H1 (cell line): ENCODE measurements at regions not wholly inside any gene's neighbourhood (a gene's known extent, or its start where the extent isn't known, plus 50 kb on each side); places are given as distances from the start of the nearest gene placed in this dataset.

Experiments
- CTCF ChIA-PET: fragments of 300-600 bp; sonication (Branson Sonifier 250); formaldehyde crosslinking; loops from one replicate; lab custom pipeline; 2021; ENCODE audit not compliant: partially characterized antibody; lab: Charles Lee
- POLR2A ChIA-PET: fragments of 300-600 bp; sonication (Branson Sonifier 250); formaldehyde crosslinking; loops from one replicate; lab custom pipeline; 2021; ENCODE audit warnings: inconsistent platforms; ENCODE audit not compliant: partially characterized antibody; lab: Charles Lee
- DNase-seq, 2 experiments: peaks; one replicate each; pipeline versions ENCODE4 v3.0.0 to v3.0.0-alpha.2; 2010 to 2022; ENCODE audit warnings: low spot score in 2 of 2, low read depth in 1 of 2, mixed read lengths in 1 of 2
- FAIRE-seq: peaks from 2 replicates; lab custom pipeline; 2011; peaks lifted over from hg19 to GRCh38; lab: Jason Lieb, UNC
- H2AFZ ChIP-seq: 2 replicates; pipeline ENCODE4 v1.8.1; 2012; ENCODE audit warnings: low read length, inconsistent platforms
- H2AK5ac ChIP-seq: 2 replicates; pipeline ENCODE4 v1.6.1; 2013; ENCODE audit warnings: low read depth, low read length
- H2BK120ac ChIP-seq: replicated peaks from 2 replicates; pipeline ENCODE3; 2013; ENCODE audit warnings: low read depth, low read length, inconsistent platforms
- H2BK12ac ChIP-seq: 2 replicates; pipeline ENCODE4 v1.6.1; 2013; ENCODE audit warnings: low read depth, low read length
- H2BK15ac ChIP-seq: 2 replicates; pipeline ENCODE4 v1.6.1; 2013; ENCODE audit warnings: low read length
- H2BK20ac ChIP-seq: 2 replicates; pipeline ENCODE4 v1.6.1; 2013; ENCODE audit warnings: low read length
- H2BK5ac ChIP-seq: 2 replicates; pipeline ENCODE4 v1.6.1; 2013; ENCODE audit warnings: low read depth, low read length
- H3K14ac ChIP-seq: 2 replicates; pipeline ENCODE4 v1.6.1; 2013; ENCODE audit warnings: inconsistent platforms; ENCODE audit not compliant: insufficient read length
- H3K18ac ChIP-seq: 2 replicates; pipeline ENCODE4 v1.6.1; 2013; ENCODE audit warnings: low read length; ENCODE audit errors: extremely low read depth
- H3K23ac ChIP-seq: 2 replicates; pipeline ENCODE4 v1.6.1; 2013; ENCODE audit warnings: inconsistent platforms; ENCODE audit not compliant: insufficient read length
- H3K23me2 ChIP-seq: 2 replicates; pipeline ENCODE4 v1.6.1; 2013; ENCODE audit warnings: low read depth, low read length
- H3K27ac ChIP-seq: 2 replicates; pipeline ENCODE4 v1.6.1; 2011; ENCODE audit warnings: low read depth, low read length, inconsistent platforms
- H3K27me3 ChIP-seq, 4 experiments: replicated peaks in 1 of 4; 1 replicate in 1 of 4; 2 replicates in 3 of 4; pipeline versions ENCODE4 v1.6.1 to v1.8.1; 2011 to 2013; ENCODE audit warnings: low read length in 3 of 4, mild to moderate bottlenecking in 3 of 4, inconsistent platforms in 2 of 4, mixed read lengths in 2 of 4, moderate library complexity in 1 of 4; ENCODE audit not compliant: control insufficient read depth in 3 of 4, insufficient read depth in 3 of 4; ENCODE audit errors: extremely low read depth in 1 of 4
- H3K36me3 ChIP-seq, 4 experiments: 2 replicates each; pipeline versions ENCODE4 v1.6.1 to v1.8.1; 2011 to 2013; ENCODE audit warnings: mild to moderate bottlenecking in 4 of 4, low read length in 3 of 4, moderate library complexity in 2 of 4, control low read depth in 1 of 4, inconsistent platforms in 1 of 4; ENCODE audit not compliant: insufficient read depth in 4 of 4, control insufficient read depth in 2 of 4
- H3K4ac ChIP-seq: replicated peaks from 2 replicates; pipeline ENCODE3; 2013; ENCODE audit warnings: low read length, low read depth, mixed read lengths, inconsistent platforms; ENCODE audit not compliant: insufficient read length
- H3K4me1 ChIP-seq, 4 experiments: replicated peaks in 1 of 4; 1 replicate in 1 of 4; 2 replicates in 3 of 4; pipeline versions ENCODE4 v1.6.1 to v1.8.1; 2011 to 2013; ENCODE audit warnings: low read length in 3 of 4, inconsistent platforms in 2 of 4, mixed read lengths in 1 of 4; ENCODE audit not compliant: insufficient read depth in 4 of 4, control insufficient read depth in 3 of 4
- H3K4me2 ChIP-seq, 2 experiments: 2 replicates each; pipeline versions ENCODE4 v1.6.1 to v1.8.1; 2011 to 2013; ENCODE audit warnings: low read depth in 2 of 2, low read length in 2 of 2, control low read depth in 1 of 2, inconsistent platforms in 1 of 2, mild to moderate bottlenecking in 1 of 2; ENCODE audit not compliant: insufficient read depth in 1 of 2
- H3K4me3 ChIP-seq, 4 experiments: fragments of 200-600, 300-600 bp in 1 of 4; sonication (generic), shearing (Covaris generic), sonication (Bioruptor Twin) in 1 of 4; 2 replicates each; pipeline versions ENCODE4 v1.5.1 to v1.8.1; 2011 to 2016; ENCODE audit warnings: low read length in 4 of 4, low read depth in 3 of 4, control low read depth in 2 of 4, inconsistent platforms in 2 of 4, mild to moderate bottlenecking in 2 of 4, mixed read lengths in 1 of 4, moderate library complexity in 1 of 4; ENCODE audit not compliant: insufficient read depth in 2 of 4; ENCODE audit errors: extremely low read depth in 1 of 4
- H3K56ac ChIP-seq: replicated peaks from 2 replicates; pipeline ENCODE3; 2013; ENCODE audit warnings: low read depth, mild to moderate bottlenecking, mixed read lengths, low read length, inconsistent platforms; ENCODE audit not compliant: insufficient read length
- H3K79me1 ChIP-seq: 2 replicates; pipeline ENCODE4 v1.6.1; 2013; ENCODE audit warnings: low read depth, low read length, control low read depth
- H3K79me2 ChIP-seq, 2 experiments: 2 replicates each; pipeline versions ENCODE4 v1.6.1 to v1.8.1; 2012 to 2013; ENCODE audit warnings: low read length in 2 of 2, mild to moderate bottlenecking in 2 of 2, inconsistent platforms in 1 of 2; ENCODE audit not compliant: insufficient read depth in 2 of 2, control insufficient read depth in 1 of 2
- H3K9ac ChIP-seq, 4 experiments: replicated peaks in 1 of 4; 1 replicate in 1 of 4; 2 replicates in 3 of 4; pipeline versions ENCODE4 v1.6.1 to v1.8.1; 2011 to 2013; ENCODE audit warnings: low read depth in 3 of 4, low read length in 3 of 4, control low read depth in 2 of 4, mild to moderate bottlenecking in 2 of 4, moderate library complexity in 2 of 4, inconsistent platforms in 1 of 4; ENCODE audit errors: extremely low read depth in 1 of 4
- H3K9me3 ChIP-seq, 2 experiments: 2 replicates each; pipeline versions ENCODE4 v1.6.1 to v1.8.1; 2012 to 2013; ENCODE audit warnings: mild to moderate bottlenecking in 2 of 2, moderate library complexity in 2 of 2, control low read depth in 1 of 2, inconsistent platforms in 1 of 2, low read depth in 1 of 2, low read length in 1 of 2, mixed read lengths in 1 of 2; ENCODE audit not compliant: insufficient read depth in 2 of 2
- H4K20me1 ChIP-seq, 2 experiments: replicated peaks in 1 of 2; 2 replicates each; pipeline versions ENCODE3 to v1.8.1; 2011 to 2013; ENCODE audit warnings: inconsistent platforms in 2 of 2, low read length in 2 of 2, mild to moderate bottlenecking in 1 of 2; ENCODE audit not compliant: insufficient read depth in 2 of 2, control insufficient read depth in 1 of 2
- H4K5ac ChIP-seq: 2 replicates; pipeline ENCODE4 v1.6.1; 2013; ENCODE audit warnings: low read length, low read depth, mixed read lengths, inconsistent platforms; ENCODE audit not compliant: insufficient read length
- H4K8ac ChIP-seq: 2 replicates; pipeline ENCODE4 v1.8.0; 2013; ENCODE audit warnings: mild to moderate bottlenecking, moderate library complexity, low read length, inconsistent platforms; ENCODE audit not compliant: insufficient read depth; ENCODE audit errors: extremely low read depth
- H4K91ac ChIP-seq: replicated peaks from 2 replicates; pipeline ENCODE3; 2013; ENCODE audit warnings: low read length, mixed read lengths, inconsistent platforms; ENCODE audit not compliant: insufficient read length
- CBX8 ChIP-seq: fragments of 300-800, 300-1000 bp; sonication (generic); IDR thresholded peaks from 2 replicates; pipeline ENCODE4 v1.7.1; 2016; ENCODE audit warnings: low read depth, low read length, borderline replicate concordance
- EGR1 ChIP-seq: IDR thresholded peaks from 2 replicates; pipeline ENCODE4 v1.6.1; 2011; ENCODE audit warnings: low read depth, low read length, borderline replicate concordance
- HDAC6 ChIP-seq: IDR thresholded peaks from one replicate; pipeline ENCODE4 v1.7.1; 2012; ENCODE audit warnings: low read depth, mild to moderate bottlenecking, inconsistent platforms, low read length, moderate library complexity
- NANOG ChIP-seq: IDR thresholded peaks from 2 replicates; pipeline ENCODE4 v1.6.1; 2011; ENCODE audit warnings: low read length, low read depth, mild to moderate bottlenecking, inconsistent platforms; ENCODE audit not compliant: insufficient read depth, poor library complexity, severe bottlenecking
- POU5F1 ChIP-seq: IDR thresholded peaks from 2 replicates; pipeline ENCODE4 v1.6.1; 2011; ENCODE audit warnings: low read depth, mild to moderate bottlenecking, low read length, moderate library complexity
- RFX5 ChIP-seq: IDR thresholded peaks from 2 replicates; pipeline ENCODE4 v1.6.1; 2011; ENCODE audit warnings: low read depth, low read length, improper control_type of control experiment, borderline replicate concordance
- RXRA ChIP-seq: IDR thresholded peaks from 2 replicates; pipeline ENCODE4 v1.6.1; 2011; ENCODE audit warnings: low read depth, mild to moderate bottlenecking, low read length, moderate library complexity; ENCODE audit not compliant: insufficient read depth
- SIX5 ChIP-seq: IDR thresholded peaks from 2 replicates; pipeline ENCODE4 v1.6.1; 2011; ENCODE audit warnings: mild to moderate bottlenecking, low read depth, low read length
- SP1 ChIP-seq: IDR thresholded peaks from 2 replicates; pipeline ENCODE4 v1.6.1; 2011; ENCODE audit warnings: low read depth, low read length
- YY1 ChIP-seq: IDR thresholded peaks from 2 replicates; pipeline ENCODE4 v1.6.1; 2011; ENCODE audit warnings: low read depth, mild to moderate bottlenecking, low read length
- WGBS, 2 experiments: shearing (Covaris generic) in 1 of 2; methylation state at CpG; one replicate each; pipeline versions ENCODE4 v1.1.6 to v1.1.7; 2013 to 2015; ENCODE audit warnings: low lambda C conversion rate in 2 of 2, mixed read lengths in 2 of 2, inconsistent platforms in 1 of 2, low coverage in 1 of 2, missing lambda C conversion rate in 1 of 2; ENCODE audit not compliant: insufficient replicate concordance in 2 of 2, insufficient coverage in 1 of 2, insufficient read length in 1 of 2; ENCODE audit errors: extremely low coverage in 1 of 2, missing lambda C conversion rate in 1 of 2; 5-methylcytosine and 5-hydroxymethylcytosine counted together
- TF ChIP-seq, protein P1 (sequence below): IDR thresholded peaks from 2 replicates; pipeline ENCODE4 v1.6.1; 2011; ENCODE audit warnings: low read length, improper control_type of control experiment

DNA sequence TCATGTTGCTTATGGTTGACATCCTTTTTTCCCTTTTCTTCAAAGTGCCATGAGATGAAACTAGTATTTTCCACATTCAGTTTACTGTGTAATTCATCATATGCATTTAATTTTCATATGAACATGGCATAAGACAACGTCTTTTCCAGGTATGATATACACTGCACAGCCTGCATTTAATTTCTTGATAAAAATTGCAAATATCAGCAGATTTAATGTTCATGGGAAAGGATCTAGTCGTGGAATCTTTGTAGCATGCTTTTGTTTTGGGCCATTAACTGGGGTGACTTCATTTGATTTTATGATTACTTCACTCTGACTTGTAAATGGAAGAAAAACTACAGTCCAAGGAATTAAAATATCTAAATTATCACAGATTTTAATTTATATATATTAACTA, 837.3 kb downstream of the IPMK start:
- Histone ChIP-seq H2BK15ac (no peak overlapping the region), H3K27me3 (no peaks in the 10 kb centered on the region), H3K79me1 (no peaks in the 10 kb centered on the region), H3K4ac (no peak overlapping the region), H3K4me3 (no peak overlapping the region), H4K91ac (no peak overlapping the region), H3K23me2 (no peaks in the 10 kb centered on the region), H4K5ac (no peak overlapping the region), H2BK5ac (no peak overlapping the region), H3K9me3 (no peaks in the 10 kb centered on the region), H2AK5ac (no peak overlapping the region), H2BK12ac (no peak overlapping the region), H4K20me1 (no peaks in the 10 kb centered on the region), H3K4me1 (no peaks in the 10 kb centered on the region), H2BK20ac (no peak overlapping the region), H3K14ac (no peak overlapping the region), H4K8ac (no peak overlapping the region), H3K27ac (no peak overlapping the region), H2BK120ac (no peak overlapping the region), H3K36me3 (no peaks in the 10 kb centered on the region), H3K56ac (no peak overlapping the region), H3K23ac (no peak overlapping the region), H3K18ac (no peak overlapping the region), H3K9ac (no peak overlapping the region), H3K4me2 (no peak overlapping the region), H3K79me2 (no peaks in the 10 kb centered on the region), H2AFZ (no peak overlapping the region)
- DNase-seq (no peak), FAIRE-seq (no peak)
- POLR2A ChIA-PET: no interaction called here
- CTCF ChIA-PET: no interaction called here
- TF ChIP-seq CBX8 (no peak), POU5F1 (no peak), SIX5 (no peak), YY1 (no peak), SP1 (no peak), RXRA (no peak), EGR1 (no peak), RFX5 (no peak), HDAC6 (no peak), NANOG (no peak)
- TF ChIP-seq, protein P1, sequence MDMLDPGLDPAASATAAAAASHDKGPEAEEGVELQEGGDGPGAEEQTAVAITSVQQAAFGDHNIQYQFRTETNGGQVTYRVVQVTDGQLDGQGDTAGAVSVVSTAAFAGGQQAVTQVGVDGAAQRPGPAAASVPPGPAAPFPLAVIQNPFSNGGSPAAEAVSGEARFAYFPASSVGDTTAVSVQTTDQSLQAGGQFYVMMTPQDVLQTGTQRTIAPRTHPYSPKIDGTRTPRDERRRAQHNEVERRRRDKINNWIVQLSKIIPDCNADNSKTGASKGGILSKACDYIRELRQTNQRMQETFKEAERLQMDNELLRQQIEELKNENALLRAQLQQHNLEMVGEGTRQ: no peak
- 84% methylated on average over 2 of the region's 2 CpGs; no CpG with 5 or more reads in 1 of the 2 experiments for WGBS, 2 experiments
